ENCODE measurements at regions not wholly inside any gene's neighbourhood (a gene's known extent, or its start where the extent isn't known, plus 50 kb on each side); places are given as distances from the start of the nearest gene placed in this dataset.
A peak's percentile ranks its signal among the peaks of the same experiment; 100 is the strongest.

DNA sequence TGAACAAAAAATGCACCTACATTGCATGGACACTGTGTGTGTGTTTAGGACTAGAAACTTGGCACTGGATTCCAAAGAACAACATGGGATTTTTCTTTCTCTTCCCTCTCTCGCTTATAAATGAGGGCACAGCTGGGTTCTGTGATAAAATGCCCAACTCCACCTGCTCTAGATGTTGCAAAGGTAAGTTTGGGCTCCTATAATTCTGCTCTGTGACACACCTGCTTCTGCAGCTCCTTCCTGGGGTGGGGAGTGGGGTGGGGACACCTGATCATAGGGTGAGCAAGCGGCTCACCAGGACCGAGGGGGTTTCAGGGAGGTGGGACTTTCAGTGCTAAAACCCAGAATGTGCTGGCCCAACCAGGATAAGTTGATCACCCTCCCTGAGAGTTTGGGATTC is 104.3 kb downstream of the AXIN2 start:
- DNase-seq, result no peak
- no peak for TF ChIP-seq EZH2phosphoT487 (IDR thresholded peaks at IDR 0.05; ENCODE audit: low read length)
- TF ChIP-seq EZH2 (optimal IDR thresholded peaks at IDR 0.05; ENCODE audit: low read depth, low read length), result no peak
- no peak for TF ChIP-seq CTCF (IDR thresholded peaks at IDR 0.05; ENCODE audit: low read length)
- Histone ChIP-seq H3K4me3 (ENCODE audit: low read length) (no peak overlapping the region), H3K9ac (ENCODE audit: low read length) (no peak overlapping the region), H3K79me2 (ENCODE audit: low read length) (no peaks in the 10 kb centered on the region), H3K27ac (ENCODE audit: low read length) (no peak overlapping the region), H3K4me2 (ENCODE audit: low read depth, low read length) (no peak overlapping the region), H3K4me1 (ENCODE audit: low read length) (no peaks in the 10 kb centered on the region), H3K9me2 (replicated peaks; ENCODE audit: insufficient read depth, low read length) (no peaks in the 10 kb centered on the region), H4K20me1 (ENCODE audit: insufficient read depth, low read length) (no peaks in the 10 kb centered on the region), H2AFZ (ENCODE audit: low read length) (no peak overlapping the region), H3K27me3 (replicated peaks; ENCODE audit: insufficient read depth, low read length) (no peaks in the 10 kb centered on the region), H3F3A (ENCODE audit: insufficient read depth, low read length) (no peaks in the 10 kb centered on the region), H3K36me3 (replicated peaks; ENCODE audit: insufficient read depth, low read length) (no peaks in the 10 kb centered on the region), H3K9me3 (replicated peaks; ENCODE audit: insufficient read depth, low read length) (no peaks in the 10 kb centered on the region)

DNA sequence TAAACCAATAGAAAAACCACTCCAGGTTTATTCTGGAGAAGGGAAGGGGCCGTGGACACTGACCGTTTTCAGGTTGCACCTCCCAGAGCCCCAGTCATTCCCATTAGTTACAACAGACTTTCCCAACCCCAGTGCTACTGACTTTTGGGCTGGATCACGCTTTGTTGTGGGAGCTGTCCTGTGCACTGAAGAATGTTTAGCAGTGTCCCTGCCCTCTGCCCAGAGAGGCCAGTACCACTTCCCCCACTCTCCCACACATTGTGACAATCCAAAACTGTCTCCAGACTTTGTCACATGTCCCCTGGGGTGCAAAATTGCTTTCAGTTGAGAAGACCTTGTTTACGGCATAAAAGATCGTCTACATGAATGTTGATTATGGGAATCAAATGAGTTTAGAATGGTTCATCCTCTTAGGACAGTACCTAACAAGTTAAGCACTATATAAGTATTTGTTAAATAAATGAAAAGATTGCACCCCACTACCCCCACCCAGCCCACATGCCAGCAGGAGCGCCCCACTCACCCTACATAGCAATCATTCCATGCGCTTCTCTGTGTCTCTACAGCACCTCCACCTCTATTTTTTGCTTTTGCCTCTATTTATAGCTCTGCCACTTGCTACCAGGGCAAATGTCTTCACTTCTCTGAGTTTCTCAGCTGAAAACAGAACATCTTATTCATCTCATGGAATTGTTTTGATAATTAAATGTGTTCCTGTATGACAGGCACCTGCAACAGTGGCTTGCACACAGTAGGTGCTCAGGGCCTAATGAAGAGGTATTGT is 104.9 kb downstream of the AXIN2 start:
- Histone ChIP-seq H3K4me3 (ENCODE audit: low read length) (no peak overlapping the region), H3K9ac (ENCODE audit: low read length) (no peak overlapping the region), H3K4me1 (ENCODE audit: low read length) (no peaks in the 10 kb centered on the region), H3K27me3 (replicated peaks; ENCODE audit: insufficient read depth, low read length) (no peaks in the 10 kb centered on the region), H3F3A (ENCODE audit: insufficient read depth, low read length) (no peaks in the 10 kb centered on the region), H3K79me2 (ENCODE audit: low read length) (no peaks in the 10 kb centered on the region), H3K36me3 (replicated peaks; ENCODE audit: insufficient read depth, low read length) (no peaks in the 10 kb centered on the region), H3K9me3 (replicated peaks; ENCODE audit: insufficient read depth, low read length) (no peaks in the 10 kb centered on the region), H4K20me1 (ENCODE audit: insufficient read depth, low read length) (no peaks in the 10 kb centered on the region), H3K9me2 (replicated peaks; ENCODE audit: insufficient read depth, low read length) (no peaks in the 10 kb centered on the region), H3K27ac (ENCODE audit: low read length) (no peak overlapping the region), H3K4me2 (ENCODE audit: low read depth, low read length) (no peak overlapping the region), H2AFZ (ENCODE audit: low read length) (no peak overlapping the region)
- TF ChIP-seq CTCF (IDR thresholded peaks at IDR 0.05; ENCODE audit: low read length) (no peak), EZH2phosphoT487 (IDR thresholded peaks at IDR 0.05; ENCODE audit: low read length) (no peak), EZH2 (optimal IDR thresholded peaks at IDR 0.05; ENCODE audit: low read depth, low read length) (no peak)
- DNase-seq, result no peak

- Histone ChIP-seq H3K9me3 (replicated peaks; ENCODE audit: insufficient read depth, low read length) (no peaks in the 10 kb centered on the region), H3K9ac (ENCODE audit: low read length) (no peak overlapping the region), H3F3A (ENCODE audit: insufficient read depth, low read length) (no peaks in the 10 kb centered on the region), H3K4me3 (ENCODE audit: low read length) (no peak overlapping the region), H3K27me3 (replicated peaks; ENCODE audit: insufficient read depth, low read length) (no peaks in the 10 kb centered on the region), H2AFZ (ENCODE audit: low read length) (no peak overlapping the region), H4K20me1 (ENCODE audit: insufficient read depth, low read length) (no peaks in the 10 kb centered on the region), H3K36me3 (replicated peaks; ENCODE audit: insufficient read depth, low read length) (no peaks in the 10 kb centered on the region), H3K9me2 (replicated peaks; ENCODE audit: insufficient read depth, low read length) (no peaks in the 10 kb centered on the region), H3K27ac (ENCODE audit: low read length) (no peak overlapping the region), H3K79me2 (ENCODE audit: low read length) (no peaks in the 10 kb centered on the region), H3K4me1 (ENCODE audit: low read length) (no peaks in the 10 kb centered on the region), H3K4me2 (ENCODE audit: low read depth, low read length) (no peak overlapping the region)
- DNase-seq, result no peak
- no peak for TF ChIP-seq EZH2 (optimal IDR thresholded peaks at IDR 0.05; ENCODE audit: low read depth, low read length)
- TF ChIP-seq CTCF (IDR thresholded peaks at IDR 0.05; ENCODE audit: low read length), result peak; percentile 10; the same call in 1 of the 2 replicates
Measured at GRCh38 chr17:65455972-65456343, 105.5 kb downstream of the AXIN2 start.
